NCI-H1092 treated with DMSO at 0.1 percent for 48 hours (cell line): ENCODE measurements at regions not wholly inside any gene's neighbourhood (a gene's known extent, or its start where the extent isn't known, plus 50 kb on each side); places are given as distances from the start of the nearest gene placed in this dataset.

Experiments used
- DNase-seq: peaks from one replicate; lab custom pipeline; 2025; lab: John Stamatoyannopoulos, UW

DNA sequence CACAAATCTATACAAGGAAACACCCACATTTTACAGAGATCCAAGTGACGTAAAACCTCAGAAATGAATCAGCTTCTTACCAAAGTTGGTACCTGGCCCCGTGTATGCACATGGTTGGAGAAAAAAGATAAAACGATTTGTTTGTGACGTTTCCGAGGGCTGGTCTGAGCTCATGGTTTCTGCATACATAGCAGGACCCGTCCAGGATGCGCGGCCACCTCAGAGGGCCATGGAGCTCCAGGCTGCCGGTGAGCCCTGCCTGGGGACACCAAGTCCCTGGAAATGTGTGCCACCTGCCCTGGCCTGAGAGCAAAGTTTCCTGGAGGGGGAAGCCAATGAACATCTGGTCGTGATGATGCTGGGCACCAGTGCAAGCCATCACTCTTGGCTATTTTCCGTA lies 402.6 kb upstream of the MKI67 start:
- DNase-seq: no peak

DNA sequence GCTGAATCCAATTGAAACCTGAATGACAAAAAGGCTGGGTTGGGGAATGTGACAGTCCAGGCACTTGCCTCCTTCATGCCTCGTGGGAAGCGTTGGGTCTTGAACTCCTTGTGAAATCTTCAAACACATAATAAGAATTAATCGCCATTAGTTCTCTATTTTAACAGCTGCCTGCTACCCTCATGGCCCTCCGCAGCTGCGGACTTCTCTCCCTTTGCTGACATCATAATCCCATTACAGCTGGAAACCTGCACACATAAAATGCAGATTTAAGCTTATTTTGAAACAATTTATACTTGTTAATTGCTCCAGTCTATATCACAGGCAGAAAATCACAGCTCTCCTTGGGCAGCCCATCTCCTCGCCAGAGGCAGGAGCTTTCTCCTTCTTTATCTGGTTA lies 403.0 kb upstream of the MKI67 start:
- DNase-seq: no peak

DNA sequence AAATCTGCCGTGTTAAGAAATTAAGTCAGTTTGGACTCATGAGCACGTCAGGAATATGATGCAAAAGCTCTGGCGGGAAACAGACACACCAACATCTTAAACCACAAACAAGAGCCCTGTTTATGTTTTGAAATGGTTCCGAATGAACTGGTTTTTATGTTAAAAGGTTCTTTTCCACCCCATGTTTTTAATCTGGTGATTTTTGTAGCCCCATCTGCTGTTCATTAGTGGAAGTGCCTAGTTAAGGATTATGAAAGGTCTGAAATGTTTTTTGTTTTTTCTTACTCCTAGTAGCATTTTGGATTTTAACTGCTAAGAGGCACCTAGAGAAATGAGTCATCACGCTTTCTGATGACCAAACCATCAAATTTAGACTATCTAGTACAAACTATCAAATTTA lies 404.1 kb upstream of the MKI67 start:
- DNase-seq: no peak

DNA sequence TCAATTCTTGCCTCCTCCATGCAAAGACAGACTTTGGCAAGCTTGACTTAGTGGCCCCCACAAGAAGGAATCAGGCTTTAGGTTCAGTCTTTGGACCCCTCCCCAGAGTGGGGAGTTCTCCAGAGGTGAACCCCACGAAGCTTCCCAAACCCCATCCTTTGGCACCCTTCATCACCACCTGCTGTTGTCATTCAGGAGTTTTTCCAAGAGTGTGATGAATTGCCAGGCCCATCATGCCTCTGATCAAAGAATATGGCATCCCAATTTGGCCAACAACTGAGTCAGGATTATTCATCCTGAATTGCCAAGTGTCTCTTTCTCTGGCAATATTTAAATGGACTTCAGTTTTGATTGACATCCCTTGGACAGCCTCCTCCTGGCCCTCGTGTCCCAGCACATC lies 404.7 kb upstream of the MKI67 start:
- DNase-seq: no peak

DNA sequence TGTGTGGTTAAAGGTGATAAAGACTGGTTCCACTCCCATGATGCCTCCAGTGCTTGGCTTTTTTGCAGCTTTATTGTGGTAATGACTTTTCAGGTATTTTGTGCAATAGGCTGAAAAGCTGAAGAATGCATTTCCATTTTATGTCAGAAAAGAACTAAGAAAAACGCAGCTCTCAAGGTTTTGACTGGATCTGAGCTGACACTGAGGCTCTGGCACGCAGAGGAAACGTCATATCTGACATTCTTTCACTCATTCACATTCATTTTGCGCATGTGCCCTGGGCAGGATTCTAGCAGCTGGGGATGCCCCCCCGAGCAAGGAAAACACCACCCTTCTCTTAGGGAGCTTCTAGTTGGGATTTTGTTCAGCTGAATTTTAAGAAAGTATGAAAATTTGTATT lies 408.5 kb upstream of the MKI67 start:
- DNase-seq: no peak

DNA sequence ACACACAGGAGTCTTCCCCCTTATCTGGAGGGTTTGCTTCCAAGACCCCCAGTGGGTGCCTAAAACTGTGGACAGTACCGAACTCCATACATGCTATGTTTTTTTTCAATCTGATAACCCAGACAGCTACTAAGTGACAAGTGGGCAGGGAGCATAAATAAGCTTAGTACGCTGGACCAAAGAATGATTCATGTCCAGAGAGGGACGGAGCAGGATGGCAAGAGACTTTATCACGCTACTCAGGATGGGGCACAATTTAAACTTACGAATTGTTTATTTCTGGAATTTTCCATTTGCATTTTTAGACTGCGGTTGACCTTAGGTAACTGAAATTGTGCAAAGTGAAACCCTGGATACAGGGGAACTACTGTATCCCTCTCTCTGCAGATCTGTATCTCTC lies 410.0 kb upstream of the MKI67 start:
- DNase-seq: no peak

DNA sequence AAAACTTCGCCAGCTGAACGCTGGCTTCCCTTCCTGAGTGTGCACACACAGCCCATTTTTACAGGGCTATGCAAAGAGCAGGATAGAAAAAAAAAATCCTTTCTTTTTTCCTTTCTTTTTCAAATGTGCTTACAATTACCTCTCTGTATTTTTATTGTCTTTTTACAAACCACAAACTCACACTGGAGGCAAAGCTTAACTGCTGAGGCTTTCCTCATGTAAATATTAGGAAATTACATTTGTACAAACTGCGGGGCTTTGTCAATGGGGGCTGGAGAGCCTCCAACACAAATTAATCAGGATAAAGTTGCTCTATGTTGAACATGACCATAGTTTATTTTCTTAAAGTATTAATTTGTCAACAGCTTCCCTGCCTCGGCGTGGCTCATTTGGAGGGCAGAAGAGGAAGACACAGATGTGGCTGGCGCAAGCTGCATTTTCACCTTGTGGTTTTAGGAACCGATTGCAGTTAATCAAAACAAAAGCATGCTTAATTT lies 411.7 kb upstream of the MKI67 start:
- no peak for DNase-seq

DNA sequence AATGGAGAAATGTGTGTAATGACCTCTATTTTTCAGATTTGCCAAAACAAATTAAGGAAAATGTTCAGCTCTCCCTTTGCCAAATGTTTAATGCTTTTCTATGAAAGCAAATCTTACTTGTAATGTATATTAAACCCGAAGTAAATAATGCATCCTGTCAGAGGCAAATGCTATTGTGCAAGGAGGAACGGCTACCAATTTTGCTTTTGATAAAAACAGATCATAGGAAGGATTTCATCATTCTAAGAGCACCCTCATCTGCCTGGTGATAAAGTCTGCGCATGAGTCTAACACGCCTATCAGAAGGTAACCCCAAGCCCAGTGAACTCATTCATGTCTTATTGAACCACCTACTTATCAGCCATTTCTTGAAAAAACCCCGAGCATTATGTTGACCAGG lies 412.4 kb upstream of the MKI67 start:
- DNase-seq: no peak

DNA sequence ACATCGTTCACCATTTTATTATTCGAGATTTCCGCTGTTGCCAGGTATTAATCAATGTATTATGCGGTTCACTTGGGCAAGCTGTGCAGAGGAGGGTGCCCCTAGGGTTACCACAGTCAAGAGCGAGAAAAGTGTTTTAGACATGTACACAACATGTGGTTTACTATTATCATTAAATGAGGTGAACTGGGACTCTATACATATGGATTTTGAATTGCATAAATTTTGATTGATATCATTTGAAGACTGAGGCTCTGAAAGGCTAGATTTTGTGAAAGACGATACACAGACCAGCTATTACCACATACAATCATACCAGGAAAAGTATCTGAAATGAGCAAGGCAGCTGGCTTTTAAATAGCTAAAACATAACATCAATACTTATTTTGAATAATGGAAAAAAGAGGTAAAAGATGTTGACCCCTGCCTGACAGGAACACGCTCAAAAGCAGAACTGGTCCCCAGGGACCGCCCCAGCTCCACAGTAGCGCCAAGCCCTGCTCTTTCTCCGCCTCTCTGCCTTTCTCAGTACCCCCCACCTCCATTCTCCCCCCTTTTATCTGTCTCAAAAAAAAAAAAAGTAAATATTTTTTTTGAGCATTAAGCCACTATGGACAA lies 413.4 kb upstream of the MKI67 start:
- DNase-seq: no peak

DNA sequence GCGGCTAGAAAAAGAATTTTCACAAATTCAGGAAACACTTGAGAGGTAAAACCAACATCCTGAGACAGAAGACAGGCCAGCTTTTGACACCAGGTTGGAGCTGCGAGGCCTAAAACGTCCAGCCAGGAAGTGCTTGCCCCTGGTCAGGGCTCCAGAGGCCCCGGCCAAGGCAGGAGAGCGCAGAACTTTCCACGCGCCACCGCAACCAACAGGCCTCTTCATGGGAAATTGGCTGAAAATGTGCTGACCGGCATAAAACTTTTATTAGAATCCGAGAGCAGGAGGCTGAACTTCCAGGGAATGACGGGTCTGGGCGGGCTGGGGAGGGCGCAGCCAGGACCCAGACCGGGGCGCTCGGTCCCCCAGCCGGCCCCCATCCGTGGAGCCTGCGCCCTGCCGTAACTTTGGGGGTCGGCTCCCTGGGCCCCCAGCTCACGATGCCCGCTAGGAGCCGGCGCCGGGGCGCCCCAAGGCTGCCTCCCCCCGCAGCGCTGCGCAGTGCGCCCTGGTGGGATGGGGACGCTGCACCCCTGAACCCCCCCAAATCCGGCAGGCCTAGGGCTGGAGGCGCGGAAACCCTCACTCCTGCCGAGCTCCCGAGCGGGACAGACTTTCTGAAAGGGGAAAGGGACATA lies 414.0 kb upstream of the MKI67 start:
- no peak for DNase-seq

DNA sequence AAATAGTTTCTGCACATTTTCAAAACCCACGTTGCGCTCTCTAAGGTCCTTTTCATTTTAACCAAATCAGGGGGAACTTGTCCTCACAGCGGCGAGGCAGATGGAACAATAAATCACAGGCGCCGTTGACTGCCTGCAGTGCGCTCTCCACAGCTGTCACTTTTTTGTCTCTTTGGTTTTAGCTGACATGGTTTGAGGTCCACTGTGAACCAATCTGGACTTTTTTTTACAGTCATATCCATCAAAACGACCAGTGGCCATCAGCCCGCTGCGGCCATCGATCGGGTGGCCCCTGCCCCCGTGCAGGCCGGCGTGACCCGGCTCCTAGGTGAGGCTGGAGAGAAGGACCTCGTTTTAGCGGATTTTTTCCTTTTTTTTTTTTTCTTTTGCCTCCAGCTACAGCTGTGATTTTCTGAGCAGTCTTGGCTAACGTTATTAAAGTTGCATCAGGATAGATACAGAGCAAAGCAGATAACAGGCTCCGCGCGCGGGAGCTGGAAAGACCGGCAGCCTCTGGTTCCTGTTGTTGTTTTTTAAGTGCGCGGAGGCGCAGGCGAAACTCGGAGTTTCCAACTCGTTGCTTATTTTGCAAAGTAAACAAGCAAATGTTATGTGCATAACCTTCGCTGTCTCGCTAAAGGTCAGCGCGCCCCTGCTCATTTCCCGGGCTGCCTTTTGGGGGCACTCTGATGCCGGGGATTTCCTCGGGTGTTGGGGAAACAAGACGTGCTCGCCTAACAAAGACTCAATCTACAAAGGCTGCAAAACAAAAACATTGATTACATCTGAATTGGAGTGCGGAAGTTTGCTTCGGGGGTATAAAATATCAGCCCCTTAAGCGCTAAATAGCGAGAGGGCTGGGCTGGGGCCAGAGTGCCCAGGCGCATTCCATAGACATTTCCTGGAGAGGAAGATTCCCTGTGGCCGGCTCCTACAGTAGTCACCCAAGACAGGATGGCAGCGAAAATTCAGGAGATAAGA lies 414.8 kb upstream of the MKI67 start:
- no peak for DNase-seq

DNA sequence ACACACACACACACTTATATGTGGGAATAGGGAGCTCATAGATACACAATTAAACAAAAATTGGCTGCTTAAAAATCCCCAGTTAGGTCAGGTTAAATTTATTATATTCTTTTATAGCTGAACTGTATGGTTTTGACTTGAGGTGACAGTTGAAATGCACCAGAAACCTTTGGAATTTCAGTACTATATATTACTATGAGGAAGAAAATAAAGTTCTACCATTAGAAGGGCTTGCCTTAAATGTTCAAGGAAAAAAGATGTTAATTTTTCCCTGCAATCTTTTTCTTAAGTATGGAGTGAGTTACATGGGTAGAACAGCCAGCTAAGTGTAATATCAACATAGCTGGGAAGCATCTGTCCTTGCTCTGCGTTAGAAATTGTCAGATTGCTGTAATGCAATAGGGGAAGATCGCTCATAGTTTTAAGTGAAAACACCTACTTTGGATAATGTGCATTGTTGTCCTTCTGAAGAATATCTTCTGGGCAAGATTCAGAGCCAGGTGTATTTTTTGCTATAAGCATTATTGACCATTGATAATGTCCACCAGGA lies 415.8 kb upstream of the MKI67 start:
- no peak for DNase-seq

DNA sequence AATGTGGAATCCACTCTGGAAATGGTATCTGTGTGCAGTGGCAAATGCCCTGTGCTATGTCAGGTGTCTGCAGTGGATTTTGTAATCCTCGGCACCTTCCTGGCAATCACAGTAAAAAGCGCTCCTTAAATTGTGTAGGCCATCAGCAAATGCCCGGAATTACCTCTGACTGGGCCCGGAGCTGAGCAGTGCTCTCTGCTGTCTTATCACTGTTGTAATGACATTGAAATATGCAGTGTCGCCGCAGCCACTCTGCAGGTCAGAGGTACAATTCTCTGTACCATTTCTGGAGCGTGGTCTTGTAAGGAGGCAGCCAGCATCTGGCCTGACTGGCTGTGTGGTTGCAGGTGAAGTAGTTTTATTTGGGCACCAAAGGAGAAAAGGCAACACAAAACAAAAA lies 416.4 kb upstream of the MKI67 start:
- no peak for DNase-seq

DNA sequence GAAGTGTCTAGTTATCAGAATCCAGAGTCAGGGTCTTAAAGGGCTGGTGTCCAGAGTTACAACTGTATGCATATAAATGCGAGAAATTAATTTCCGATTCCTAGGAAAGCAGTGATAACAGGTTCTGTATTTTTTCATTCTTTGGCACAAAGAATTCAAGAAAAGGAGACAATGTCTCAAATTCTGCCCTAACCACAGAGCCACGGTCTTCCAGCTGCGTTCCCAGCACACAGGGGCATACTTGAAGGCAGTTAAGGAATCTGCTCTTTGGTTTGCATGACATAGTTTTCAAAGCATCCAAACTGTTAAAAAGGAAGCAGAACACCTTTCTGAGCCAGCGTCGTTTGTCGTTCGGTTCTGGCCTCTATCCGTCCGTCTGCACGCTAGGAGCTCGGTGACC lies 416.9 kb upstream of the MKI67 start:
- DNase-seq: no peak

DNA sequence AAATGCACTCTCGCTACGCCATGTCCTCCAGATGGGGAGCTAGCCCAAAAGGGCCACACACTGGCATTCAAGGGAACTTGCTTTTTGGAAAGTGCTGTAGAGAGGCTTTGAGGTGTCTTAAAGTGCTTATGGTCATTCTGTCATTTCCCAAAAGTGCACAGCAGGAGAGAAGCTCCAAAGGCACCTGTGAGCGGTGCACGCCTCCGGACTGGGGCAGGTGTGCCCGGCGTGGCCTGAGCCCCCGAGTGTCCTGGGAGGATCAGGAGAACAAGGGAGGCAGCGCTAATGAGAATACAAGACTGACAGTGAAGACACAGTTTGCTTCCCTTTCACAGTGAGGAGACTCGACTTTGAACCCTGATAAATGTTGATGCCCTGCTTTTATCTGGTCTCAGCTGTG lies 419.0 kb upstream of the MKI67 start:
- no peak for DNase-seq

DNA sequence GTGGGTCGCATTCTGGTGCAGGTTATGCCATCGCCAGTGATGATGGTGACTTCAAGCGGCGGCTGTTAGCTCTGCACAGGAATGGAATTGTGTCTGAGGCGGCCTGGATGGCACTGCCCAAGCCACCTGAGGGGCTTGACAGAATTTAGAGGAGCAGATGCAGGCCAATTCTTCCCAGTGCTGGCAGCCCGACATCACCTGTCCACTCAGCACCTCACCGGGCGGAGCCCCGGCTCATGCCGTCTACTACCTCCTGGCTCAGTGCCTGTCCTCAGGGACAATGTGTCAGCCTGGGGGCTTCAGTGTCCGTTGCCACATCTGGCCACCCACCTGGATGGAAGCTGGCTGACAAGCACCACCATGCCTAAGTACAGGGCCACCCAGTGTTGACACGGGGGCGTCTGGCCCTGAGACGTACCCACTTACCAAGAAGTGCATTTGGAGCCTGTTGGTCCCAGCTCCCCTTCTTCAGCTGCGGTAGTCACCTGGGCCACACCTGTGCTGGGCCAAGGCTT lies 420.5 kb upstream of the MKI67 start:
- no peak for DNase-seq

DNA sequence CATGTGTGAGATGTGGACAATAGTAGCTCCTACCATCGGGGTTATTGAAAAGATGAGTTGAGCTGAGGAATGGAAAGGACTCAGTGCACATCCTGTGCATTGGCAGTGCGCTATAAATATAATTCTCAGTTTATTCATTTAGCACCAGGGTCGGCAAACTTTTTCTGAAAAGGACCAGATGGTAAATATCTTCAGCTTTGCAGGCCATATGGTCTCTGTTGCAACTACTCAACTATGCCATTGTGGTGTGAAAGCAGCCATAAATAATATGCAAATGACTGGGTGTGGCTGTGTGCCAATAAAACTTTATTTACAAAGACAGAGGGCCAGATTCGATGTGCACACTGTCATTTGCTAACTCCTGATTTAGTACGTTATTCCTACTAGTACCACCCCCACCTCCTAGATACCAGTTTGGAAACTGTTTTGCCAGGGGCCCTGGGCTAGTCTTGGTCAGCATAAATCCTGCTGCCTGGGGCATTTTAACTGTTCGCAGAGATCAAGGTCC lies 422.9 kb upstream of the MKI67 start:
- no peak for DNase-seq

DNA sequence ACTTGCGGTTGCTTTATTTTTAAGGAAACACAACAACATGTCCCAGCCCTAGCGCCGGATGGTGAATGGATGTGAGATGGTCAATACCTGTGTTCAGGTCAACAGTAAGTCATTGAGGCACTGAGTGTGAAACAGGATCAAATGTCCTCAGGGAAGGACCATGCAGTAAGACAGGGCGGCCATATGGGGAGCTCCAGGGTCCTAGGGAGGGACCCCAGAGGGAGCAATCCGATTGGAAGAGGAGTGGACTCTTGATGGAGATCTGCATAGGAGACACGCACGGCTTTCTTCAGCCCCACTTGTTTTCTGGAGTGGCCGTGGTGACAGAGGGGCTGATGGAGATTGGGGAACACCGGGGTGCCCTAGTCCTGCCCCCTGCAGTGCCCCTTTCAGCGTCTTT lies 423.8 kb upstream of the MKI67 start:
- DNase-seq: no peak

DNA sequence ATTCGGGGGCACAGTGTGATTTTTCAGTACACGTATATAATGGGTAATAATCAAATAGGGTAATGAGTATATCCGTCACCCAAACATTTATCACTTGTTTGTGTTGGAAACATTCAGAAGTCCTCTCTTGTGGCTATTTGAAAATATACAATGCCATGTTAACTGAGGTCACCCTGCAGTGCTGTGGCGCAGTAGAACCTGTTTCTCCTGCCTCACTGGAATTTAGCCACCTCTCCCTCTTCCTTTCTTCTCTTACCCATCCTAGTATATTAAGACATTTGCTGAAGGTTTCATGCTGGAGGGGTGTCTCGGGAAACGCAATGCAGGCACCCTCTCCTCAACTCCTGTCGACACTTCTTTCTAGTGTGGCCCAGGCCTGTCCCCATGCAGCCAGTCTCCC lies 425.3 kb upstream of the MKI67 start:
- no peak for DNase-seq

DNA sequence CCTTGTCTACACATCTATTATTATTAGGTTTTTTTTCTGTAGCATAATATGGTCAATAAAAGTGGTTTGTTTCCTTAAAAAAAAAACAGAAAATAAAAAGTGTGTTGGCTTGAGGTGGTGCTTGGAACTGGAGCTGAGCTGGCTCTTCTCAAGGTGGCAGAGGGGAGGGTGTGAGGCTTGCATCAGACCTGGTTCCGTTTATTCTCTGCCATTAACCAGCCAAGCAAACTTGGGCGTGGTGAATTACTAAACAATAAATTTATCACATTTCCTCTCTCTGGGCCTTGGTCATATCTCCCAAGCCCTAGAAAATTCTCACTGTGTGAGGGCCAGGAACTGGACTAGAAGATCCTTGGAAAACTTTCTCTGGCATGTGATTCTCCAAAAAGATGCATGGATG lies 427.5 kb upstream of the MKI67 start:
- DNase-seq: no peak

DNA sequence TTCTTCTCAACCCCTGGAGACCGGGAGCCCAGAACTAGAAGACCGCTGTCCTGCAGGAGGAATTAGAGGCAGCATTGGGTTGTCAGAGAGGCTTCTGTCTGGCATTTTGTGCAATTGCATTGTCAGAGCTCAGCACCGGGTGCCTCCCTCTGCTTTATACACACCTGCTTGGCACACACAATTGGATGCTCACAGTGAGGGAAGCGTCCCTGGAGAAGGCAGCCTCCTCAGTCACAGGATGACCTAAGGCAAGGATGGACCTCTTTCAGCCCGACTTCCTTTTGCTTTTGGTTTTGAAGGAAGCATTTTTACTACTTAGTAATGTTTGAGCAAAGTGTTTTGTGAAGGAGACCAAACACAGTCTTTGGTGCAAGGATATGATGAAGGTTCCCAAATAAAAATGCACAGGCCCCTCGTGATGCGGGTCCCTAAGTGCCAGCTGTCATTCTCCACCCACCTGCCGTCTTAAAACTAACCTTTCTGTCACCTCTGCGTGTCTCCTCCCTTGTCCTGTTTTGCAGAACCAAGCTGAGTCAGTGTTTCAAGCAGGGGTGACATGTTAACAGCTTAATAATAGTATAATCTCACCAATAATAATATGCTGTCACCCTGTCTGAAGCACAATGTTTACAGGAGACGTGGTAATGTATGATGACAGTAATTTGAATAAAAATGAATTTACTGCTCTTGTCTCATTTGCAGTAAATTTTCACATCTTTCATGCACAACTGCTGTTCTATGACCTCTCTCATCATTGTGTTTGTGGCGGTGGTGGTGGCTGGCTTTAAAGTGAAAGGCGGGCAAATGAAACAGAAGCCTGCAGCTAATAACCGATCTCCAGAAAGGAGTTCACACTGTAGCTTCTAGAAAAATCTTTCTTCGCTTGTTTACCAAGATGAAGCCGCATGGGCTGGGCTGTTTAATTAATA lies 430.2 kb upstream of the MKI67 start:
- no peak for DNase-seq
